ENCODE measurements at regions not wholly inside any gene's neighbourhood (a gene's known extent, or its start where the extent isn't known, plus 50 kb on each side); places are given as distances from the start of the nearest gene placed in this dataset.

GRCh38 chr10:123259081-123259480 lies 104.9 kb downstream of the BUB3 start:
- H3K4me3 Mint-ChIP-seq = no peak overlapping the region
- no peaks in the 10 kb centered on the region for H4K20me1 ChIP-seq (ENCODE audit: low read depth)
- H3F3A ChIP-seq (ENCODE audit: low read depth) = no peaks in the 10 kb centered on the region
- TF ChIP-seq CTCF (IDR thresholded peaks at IDR 0.05) = no peak
- no peak for TF ChIP-seq EZH2 (IDR thresholded peaks at IDR 0.05)
- TF ChIP-seq EZH2phosphoT487 (IDR thresholded peaks at IDR 0.05) = no peak
- no peaks in the 10 kb centered on the region for H3K4me1 Mint-ChIP-seq
- no peaks in the 10 kb centered on the region for H3K36me3 Mint-ChIP-seq
- H3K4me1 ChIP-seq = no peaks in the 10 kb centered on the region
- no peak overlapping the region for H2AFZ ChIP-seq (replicated peaks)
- no peaks in the 10 kb centered on the region for H3K79me2 ChIP-seq (ENCODE audit: low read depth)
- no peak overlapping the region for H3K27ac Mint-ChIP-seq
- H3K9ac ChIP-seq = no peak overlapping the region
- no peak for DNase-seq (ENCODE audit: low spot score)
- H3K36me3 ChIP-seq = no peaks in the 10 kb centered on the region
- H3K27me3 ChIP-seq = no peaks in the 10 kb centered on the region
- peaks cover 2% of the 10 kb centered on the region for H3K27me3 Mint-ChIP-seq (ENCODE audit: insufficient read depth, low read depth)
- H3K9me3 ChIP-seq (ENCODE audit: low read depth) = no peaks in the 10 kb centered on the region
- H3K4me3 ChIP-seq = no peak overlapping the region
- no peak overlapping the region for H3K27ac ChIP-seq
- no peak overlapping the region for H3K4me2 ChIP-seq
- no peaks in the 10 kb centered on the region for H3K9me3 Mint-ChIP-seq

- Mint-ChIP-seq H3K4me1 (no peaks in the 10 kb centered on the region), H3K4me3 (no peak overlapping the region), H3K27me3 (ENCODE audit: insufficient read depth, low read depth) (peaks cover 2% of the 10 kb centered on the region), H3K9me3 (no peaks in the 10 kb centered on the region), H3K27ac (no peak overlapping the region), H3K36me3 (no peaks in the 10 kb centered on the region)
- Histone ChIP-seq H3F3A (ENCODE audit: low read depth) (no peaks in the 10 kb centered on the region), H3K9ac (no peak overlapping the region), H3K36me3 (no peaks in the 10 kb centered on the region), H4K20me1 (ENCODE audit: low read depth) (no peaks in the 10 kb centered on the region), H3K9me3 (ENCODE audit: low read depth) (no peaks in the 10 kb centered on the region), H3K4me3 (no peak overlapping the region), H3K79me2 (ENCODE audit: low read depth) (no peaks in the 10 kb centered on the region), H3K4me2 (no peak overlapping the region), H3K27me3 (no peaks in the 10 kb centered on the region), H2AFZ (replicated peaks) (no peak overlapping the region), H3K4me1 (no peaks in the 10 kb centered on the region), H3K27ac (no peak overlapping the region)
- DNase-seq (ENCODE audit: low spot score) = no peak
- TF ChIP-seq CTCF (IDR thresholded peaks at IDR 0.05) = no peak
- TF ChIP-seq EZH2 (IDR thresholded peaks at IDR 0.05) = no peak
- no peak for TF ChIP-seq EZH2phosphoT487 (IDR thresholded peaks at IDR 0.05)
Measured at GRCh38 chr10:123259791-123260190, 105.6 kb downstream of the BUB3 start.

- no peaks in the 10 kb centered on the region for H3K79me2 ChIP-seq (ENCODE audit: low read depth)
- H3K36me3 Mint-ChIP-seq = no peaks in the 10 kb centered on the region
- H3K36me3 ChIP-seq = no peaks in the 10 kb centered on the region
- TF ChIP-seq CTCF (IDR thresholded peaks at IDR 0.05) (no peak), EZH2 (IDR thresholded peaks at IDR 0.05) (no peak), EZH2phosphoT487 (IDR thresholded peaks at IDR 0.05) (no peak)
- H3K9ac ChIP-seq = no peak overlapping the region
- no peaks in the 10 kb centered on the region for H3K4me1 Mint-ChIP-seq
- no peak for DNase-seq (ENCODE audit: low spot score)
- no peak overlapping the region for H3K4me3 Mint-ChIP-seq
- H4K20me1 ChIP-seq (ENCODE audit: low read depth) = no peaks in the 10 kb centered on the region
- H3K4me3 ChIP-seq = no peak overlapping the region
- H3K27me3 Mint-ChIP-seq (ENCODE audit: insufficient read depth, low read depth) = peaks cover 2% of the 10 kb centered on the region
- H3K4me1 ChIP-seq = no peaks in the 10 kb centered on the region
- H2AFZ ChIP-seq (replicated peaks) = no peak overlapping the region
- no peak overlapping the region for H3K27ac Mint-ChIP-seq
- H3K9me3 Mint-ChIP-seq = no peaks in the 10 kb centered on the region
- no peaks in the 10 kb centered on the region for H3F3A ChIP-seq (ENCODE audit: low read depth)
- H3K4me2 ChIP-seq = no peak overlapping the region
- no peak overlapping the region for H3K27ac ChIP-seq
- no peaks in the 10 kb centered on the region for H3K9me3 ChIP-seq (ENCODE audit: low read depth)
- no peaks in the 10 kb centered on the region for H3K27me3 ChIP-seq
Measured at GRCh38 chr10:123262456-123262855, 108.3 kb downstream of the BUB3 start.

GRCh38 chr10:123266971-123267370 lies 112.8 kb downstream of the BUB3 start:
- Mint-ChIP-seq H3K27me3 (ENCODE audit: insufficient read depth, low read depth) (peaks cover 3% of the 10 kb centered on the region), H3K27ac (no peak overlapping the region), H3K4me3 (no peak overlapping the region), H3K36me3 (no peaks in the 10 kb centered on the region), H3K4me1 (no peaks in the 10 kb centered on the region), H3K9me3 (no peaks in the 10 kb centered on the region)
- no peaks in the 10 kb centered on the region for H3K36me3 ChIP-seq
- H3K79me2 ChIP-seq (ENCODE audit: low read depth) = no peaks in the 10 kb centered on the region
- DNase-seq (ENCODE audit: low spot score) = no peak
- no peaks in the 10 kb centered on the region for H4K20me1 ChIP-seq (ENCODE audit: low read depth)
- H3K27ac ChIP-seq = no peak overlapping the region
- no peaks in the 10 kb centered on the region for H3K4me1 ChIP-seq
- H3K27me3 ChIP-seq = no peaks in the 10 kb centered on the region
- H2AFZ ChIP-seq (replicated peaks) = no peak overlapping the region
- no peaks in the 10 kb centered on the region for H3F3A ChIP-seq (ENCODE audit: low read depth)
- no peaks in the 10 kb centered on the region for H3K9me3 ChIP-seq (ENCODE audit: low read depth)
- H3K4me3 ChIP-seq = no peak overlapping the region
- H3K4me2 ChIP-seq = no peak overlapping the region
- no peak overlapping the region for H3K9ac ChIP-seq
- TF ChIP-seq CTCF (IDR thresholded peaks at IDR 0.05) (no peak), EZH2 (IDR thresholded peaks at IDR 0.05) (no peak), EZH2phosphoT487 (IDR thresholded peaks at IDR 0.05) (no peak)

Data from neural progenitor cell (in vitro differentiated cells).